ENCODE measurements at regions not wholly inside any gene's neighbourhood (a gene's known extent, or its start where the extent isn't known, plus 50 kb on each side); places are given as distances from the start of the nearest gene placed in this dataset.
"Not testable (repeated sequence)": the region's sequence is repeated elsewhere in the genome, so short reads cannot be mapped to it uniquely, and the experiment has no call there.

- not testable (repeated sequence) for TF ChIP-seq POLR2A (IDR thresholded peaks at IDR 0.05; ENCODE audit: low read length); GATA1 (IDR thresholded peaks at IDR 0.05; ENCODE audit: low read depth, low read length)
Observed at GRCh38 chr5:44117947-44118346, 271.3 kb downstream of the FGF10 start.
